Ovary (tissue), 3 donors: ENCODE measurements at regions not wholly inside any gene's neighbourhood (a gene's known extent, or its start where the extent isn't known, plus 50 kb on each side); places are given as distances from the start of the nearest gene placed in this dataset.

Experiments used
- CTCF ChIP-seq, 3 donors: fragments of 450-650 bp in 2 of 3; fragments of 200-600 bp in 1 of 3; IDR thresholded peaks; one replicate each; pipeline versions ENCODE4 v1.5.1 to v1.8.0; 2016 to 2022; ENCODE audit warnings: antibody characterized with exemption in 3 of 3, mild to moderate bottlenecking in 1 of 3
- POLR2A ChIP-seq: fragments of 450-650 bp; IDR thresholded peaks from one replicate; pipeline ENCODE4 v1.6.1; 2017; ENCODE audit warnings: antibody characterized with exemption, mild to moderate bottlenecking, moderate library complexity
- donor health status: DM: no; HTN: no; CAD: no.

GRCh38 chr15:63435204-63435820, 53.7 kb upstream of the CA12 start:
- no peak for TF ChIP-seq CTCF (IDR thresholded peaks at IDR 0.05)
- TF ChIP-seq POLR2A = no peak
